ENCODE measurements at regions not wholly inside any gene's neighbourhood (a gene's known extent, or its start where the extent isn't known, plus 50 kb on each side); places are given as distances from the start of the nearest gene placed in this dataset.
A peak's percentile ranks its signal among the peaks of the same experiment; 100 is the strongest.

DNA sequence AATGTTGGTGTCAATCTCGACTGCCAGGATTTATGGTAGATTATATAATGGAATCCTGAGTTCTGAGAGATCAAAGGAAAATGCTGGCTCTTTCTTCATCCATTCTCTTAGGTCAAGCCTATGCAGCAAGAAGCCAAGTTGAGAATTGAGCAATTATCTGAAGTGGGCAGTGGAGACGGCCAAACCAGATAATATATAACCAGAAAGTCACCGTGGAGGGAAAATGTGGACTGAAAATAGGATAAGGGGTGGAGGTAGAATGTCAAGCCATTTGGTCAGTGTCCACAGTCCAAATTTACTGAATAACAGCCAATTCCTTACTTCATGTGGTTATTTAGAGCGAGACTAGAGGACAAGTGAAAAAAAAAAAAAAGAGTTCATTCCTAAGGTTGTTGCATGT lies 107.8 kb upstream of the ESR1 start:
- Mint-ChIP-seq H3K4me1 (peaks cover 21 to 36% (median 27%) of the 10 kb centered on the region in 4 donors), H3K9me3 (peaks cover 0 to 2% (median 0%) of the 10 kb centered on the region in 8 donors), H3K27ac (peak overlapping the region in 1 of 7 donors; percentile 8), H3K36me3 (peaks cover 0 to 9% of the 10 kb centered on the region in 2 donors), H3K4me3 (peak overlapping the region in 1 of 8 donors; percentile 31), H3K27me3 (no peaks in the 10 kb centered on the region)
- Histone ChIP-seq H3K36me3 (ENCODE audit: insufficient read depth, low read length) (no peaks in the 10 kb centered on the region), H3K27ac (ENCODE audit: low read depth, low read length) (no peak overlapping the region), H3K4me3 (ENCODE audit: low read length in 2 of 2) (no peak overlapping the region), H3K27me3 (ENCODE audit: insufficient read depth, low read length) (no peaks in the 10 kb centered on the region), H3K9me3 (ENCODE audit: control insufficient read depth in 1 of 2, low read length in 2 of 2) (no peaks in the 10 kb centered on the region), H3K4me1 (ENCODE audit: insufficient read depth, low read length) (peaks cover 28% of the 10 kb centered on the region)
- CTCF ChIA-PET (ENCODE audit: partially characterized antibody) = interaction anchor here (1.1 to 1.3 kb wide), 2 partner anchors 9 to 65 kb away, joined by 3 to 5 read pairs; no protein-coding TSS in a partner anchor
- DNase-seq = no peak
- POLR2A ChIA-PET (ENCODE audit: partially characterized antibody) = no interaction called here
- intact Hi-C loops (cut with micrococcal nuclease) = no loop called here

DNA sequence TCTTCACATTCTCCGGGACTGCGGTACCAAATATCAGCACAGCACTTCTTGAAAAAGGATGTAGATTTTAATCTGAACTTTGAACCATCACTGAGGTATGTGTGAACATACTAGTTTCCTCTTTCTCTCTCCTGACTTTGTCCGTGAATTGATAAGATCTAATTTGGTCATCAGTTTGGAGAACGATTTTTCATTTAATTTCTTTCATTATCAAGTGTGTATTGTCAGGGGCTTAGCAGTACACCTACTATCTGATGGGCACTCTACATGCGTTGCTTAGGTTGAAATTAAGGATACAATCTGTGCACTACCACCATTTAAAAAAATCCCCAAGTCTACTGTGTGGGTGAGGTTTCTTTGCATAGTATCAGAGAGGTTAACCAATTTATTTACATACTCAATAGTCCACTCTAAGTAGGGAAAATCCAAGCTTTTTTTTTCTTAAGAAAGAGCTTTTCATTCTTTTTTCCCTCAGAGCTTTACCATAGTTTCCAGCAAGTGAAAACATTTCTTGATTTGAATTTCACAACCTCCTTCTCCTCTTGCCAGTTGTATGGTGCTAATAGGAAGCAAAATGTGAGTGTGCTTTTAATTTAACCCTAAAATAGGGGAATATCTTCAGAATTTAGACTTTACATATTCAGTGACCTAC lies 105.4 kb upstream of the ESR1 start:
- H3K4me3 Mint-ChIP-seq = peak overlapping the region; percentile 17 to 76 (median 66)
- POLR2A ChIA-PET (ENCODE audit: partially characterized antibody) = interaction anchor here (1.4 to 3.2 kb wide), 2 partner anchors 11 to 14 kb away, joined by 5 to 14 read pairs; no protein-coding TSS in a partner anchor
- no peaks in the 10 kb centered on the region for H3K27me3 Mint-ChIP-seq

GRCh38 chr6:151702851-151703658 lies 104.4 kb upstream of the ESR1 start:
- H3K27me3 ChIP-seq (ENCODE audit: insufficient read depth, low read length) = no peaks in the 10 kb centered on the region
- H3K9me3 Mint-ChIP-seq = no peaks in the 10 kb centered on the region
- intact Hi-C loops (cut with micrococcal nuclease) = no loop called here
- peaks cover 28% of the 10 kb centered on the region for H3K4me1 ChIP-seq (ENCODE audit: insufficient read depth, low read length)
- H3K4me1 Mint-ChIP-seq = peaks cover 21 to 36% (median 29%) of the 10 kb centered on the region in 4 donors
- H3K9me3 ChIP-seq (ENCODE audit: control insufficient read depth in 1 of 2, low read length in 2 of 2) = no peaks in the 10 kb centered on the region
- peak overlapping the region; percentile 33 to 83 (median 58) for H3K27ac Mint-ChIP-seq
- H3K4me3 ChIP-seq (ENCODE audit: low read length in 2 of 2) = no peak overlapping the region
- H3K36me3 ChIP-seq (ENCODE audit: insufficient read depth, low read length) = no peaks in the 10 kb centered on the region
- DNase-seq = no peak
- ChIA-PET POLR2A (ENCODE audit: partially characterized antibody) (interaction anchor here (0.6 to 3.2 kb wide), 3 partner anchors 12 to 74 kb away, joined by 3 to 14 read pairs (median 5); no protein-coding TSS in a partner anchor), CTCF (ENCODE audit: partially characterized antibody) (interaction anchor here (3.0 kb wide), 1 partner anchor 13 kb away, joined by 17 read pairs; no protein-coding TSS in a partner anchor)
- H3K27me3 Mint-ChIP-seq = no peaks in the 10 kb centered on the region
- H3K27ac ChIP-seq (ENCODE audit: low read depth, low read length) = no peak overlapping the region
- H3K36me3 Mint-ChIP-seq = peaks cover 0 to 9% of the 10 kb centered on the region in 2 donors
- peak overlapping the region in 6 of 8 donors; percentile 4 to 49 (median 31) for H3K4me3 Mint-ChIP-seq

More for the DNA sequence above, 105.4 kb upstream of the ESR1 start:
- Histone ChIP-seq H3K4me1 (ENCODE audit: insufficient read depth, low read length) (peaks cover 28% of the 10 kb centered on the region), H3K27me3 (ENCODE audit: insufficient read depth, low read length) (no peaks in the 10 kb centered on the region), H3K4me3 (ENCODE audit: low read length in 2 of 2) (no peak overlapping the region), H3K27ac (ENCODE audit: low read depth, low read length) (peak overlapping the region; percentile 25), H3K9me3 (ENCODE audit: control insufficient read depth in 1 of 2, low read length in 2 of 2) (no peaks in the 10 kb centered on the region), H3K36me3 (ENCODE audit: insufficient read depth, low read length) (no peaks in the 10 kb centered on the region)
- peaks cover 0 to 9% of the 10 kb centered on the region in 2 donors for H3K36me3 Mint-ChIP-seq
- DNase-seq = peak in 1 of 5 donors; percentile 15
- H3K4me1 Mint-ChIP-seq = peaks cover 21 to 36% (median 29%) of the 10 kb centered on the region in 4 donors
- intact Hi-C loops (cut with micrococcal nuclease) = no loop called here
- peak overlapping the region; percentile 48 to 82 (median 61) for H3K27ac Mint-ChIP-seq
- H3K9me3 Mint-ChIP-seq = no peaks in the 10 kb centered on the region
- CTCF ChIA-PET (ENCODE audit: partially characterized antibody) = interaction anchor here (1.8 to 3.0 kb wide), 2 partner anchors 12 kb away, joined by 6 to 17 read pairs; no protein-coding TSS in a partner anchor

GRCh38 chr6:151704383-151704782 lies 103.1 kb upstream of the ESR1 start:
- Histone ChIP-seq H3K4me3 (ENCODE audit: low read length in 2 of 2) (no peak overlapping the region), H3K27ac (ENCODE audit: low read depth, low read length) (no peak overlapping the region), H3K9me3 (ENCODE audit: control insufficient read depth in 1 of 2, low read length in 2 of 2) (no peaks in the 10 kb centered on the region), H3K36me3 (ENCODE audit: insufficient read depth, low read length) (no peaks in the 10 kb centered on the region), H3K4me1 (ENCODE audit: insufficient read depth, low read length) (peaks cover 28% of the 10 kb centered on the region), H3K27me3 (ENCODE audit: insufficient read depth, low read length) (no peaks in the 10 kb centered on the region)
- H3K27ac Mint-ChIP-seq = peak overlapping the region in 2 of 7 donors; percentile 6 to 49
- peaks cover 21 to 36% (median 29%) of the 10 kb centered on the region in 4 donors for H3K4me1 Mint-ChIP-seq
- no peak overlapping the region for H3K4me3 Mint-ChIP-seq
- no peaks in the 10 kb centered on the region for H3K36me3 Mint-ChIP-seq
- intact Hi-C loops (cut with micrococcal nuclease) = no loop called here
- CTCF ChIA-PET (ENCODE audit: partially characterized antibody) = interaction anchor here (0.8 to 3.0 kb wide), 5 partner anchors 13 to 598 kb away, joined by 3 to 17 read pairs (median 3); no protein-coding TSS in a partner anchor
- DNase-seq = no peak
- POLR2A ChIA-PET (ENCODE audit: partially characterized antibody) = interaction anchor here (1.6 kb wide), 1 partner anchor 12 kb away, joined by 6 read pairs; no protein-coding TSS in a partner anchor
- no peaks in the 10 kb centered on the region for H3K9me3 Mint-ChIP-seq
- H3K27me3 Mint-ChIP-seq = no peaks in the 10 kb centered on the region

- no peak for DNase-seq
- H3K9me3 Mint-ChIP-seq = peaks cover 0 to 6% (median under 1%) of the 10 kb centered on the region in 8 donors
- H3K27me3 Mint-ChIP-seq = no peaks in the 10 kb centered on the region
- H3K27ac Mint-ChIP-seq = no peak overlapping the region
- H3K9me3 ChIP-seq (ENCODE audit: control insufficient read depth in 1 of 2, low read length in 2 of 2) = no peaks in the 10 kb centered on the region
- H3K4me3 Mint-ChIP-seq = no peak overlapping the region
- ChIA-PET POLR2A (ENCODE audit: partially characterized antibody) (interaction anchor here (1.6 kb wide), 1 partner anchor 10 kb away, joined by 6 read pairs; no protein-coding TSS in a partner anchor), CTCF (ENCODE audit: partially characterized antibody) (interaction anchor here (0.7 to 1.7 kb wide), 4 partner anchors 16 to 564 kb away, joined by 3 read pairs; no protein-coding TSS in a partner anchor)
- H3K27ac ChIP-seq (ENCODE audit: low read depth, low read length) = no peak overlapping the region
- H3K36me3 Mint-ChIP-seq = no peaks in the 10 kb centered on the region
- H3K4me1 Mint-ChIP-seq = peaks cover 20 to 29% (median 27%) of the 10 kb centered on the region in 4 donors
- H3K27me3 ChIP-seq (ENCODE audit: insufficient read depth, low read length) = no peaks in the 10 kb centered on the region
- H3K4me1 ChIP-seq (ENCODE audit: insufficient read depth, low read length) = peaks cover 28% of the 10 kb centered on the region
- intact Hi-C loops (cut with micrococcal nuclease) = no loop called here
- no peak overlapping the region for H3K4me3 ChIP-seq (ENCODE audit: low read length in 2 of 2)
- no peaks in the 10 kb centered on the region for H3K36me3 ChIP-seq (ENCODE audit: insufficient read depth, low read length)
Measured at GRCh38 chr6:151705993-151706733, 101.3 kb upstream of the ESR1 start.

- intact Hi-C loops (cut with micrococcal nuclease) = no loop called here
Measured at GRCh38 chr6:151709329-151709728, 98.2 kb upstream of the ESR1 start.

More at GRCh38 chr6:151709329-151709728, 98.2 kb upstream of the ESR1 start:
- ChIA-PET CTCF (ENCODE audit: partially characterized antibody) (no interaction called here), POLR2A (ENCODE audit: partially characterized antibody) (no interaction called here)
- peaks cover 0 to 4% (median 2%) of the 10 kb centered on the region in 4 donors for H3K4me1 Mint-ChIP-seq
- peaks cover 0 to 1% of the 10 kb centered on the region in 2 donors for H3K27me3 Mint-ChIP-seq
- H3K4me3 Mint-ChIP-seq = no peak overlapping the region
- Histone ChIP-seq H3K9me3 (ENCODE audit: control insufficient read depth in 1 of 2, low read length in 2 of 2) (no peaks in the 10 kb centered on the region), H3K4me1 (ENCODE audit: insufficient read depth, low read length) (no peaks in the 10 kb centered on the region), H3K27ac (ENCODE audit: low read depth, low read length) (no peak overlapping the region), H3K36me3 (ENCODE audit: insufficient read depth, low read length) (no peaks in the 10 kb centered on the region), H3K27me3 (ENCODE audit: insufficient read depth, low read length) (no peaks in the 10 kb centered on the region), H3K4me3 (ENCODE audit: low read length in 2 of 2) (no peak overlapping the region)
- peaks cover 0 to 34% (median 28%) of the 10 kb centered on the region in 8 donors for H3K9me3 Mint-ChIP-seq
- H3K27ac Mint-ChIP-seq = no peak overlapping the region
- peaks cover 12 to 19% of the 10 kb centered on the region in 2 donors for H3K36me3 Mint-ChIP-seq
- DNase-seq = no peak
